GM13976 (cell line): ENCODE measurements at regions not wholly inside any gene's neighbourhood (a gene's known extent, or its start where the extent isn't known, plus 50 kb on each side); places are given as distances from the start of the nearest gene placed in this dataset.

ENCODE experiments used
- DNase-seq: peaks from one replicate; pipeline ENCODE4 v3.0.0; 2012; ENCODE audit warnings: low spot score
- in situ Hi-C: fragments of 300-500 bp; cut with MboI; formaldehyde crosslinking; loops from one replicate; pipeline ENCODE4 v1.12.0; 2022; ENCODE audit warnings: low sequenced_read_pairs, mixed read lengths, inconsistent platforms; ENCODE audit not compliant: unreplicated experiment
- TF ChIP-seq, protein P1 (sequence below): IDR thresholded peaks from 2 replicates; pipeline ENCODE4 v1.5.1; 2012; ENCODE audit warnings: borderline replicate concordance, mild to moderate bottlenecking; ENCODE audit not compliant: insufficient read depth; ENCODE audit errors: extremely low read depth, missing control alignments, control extremely low read depth

DNA sequence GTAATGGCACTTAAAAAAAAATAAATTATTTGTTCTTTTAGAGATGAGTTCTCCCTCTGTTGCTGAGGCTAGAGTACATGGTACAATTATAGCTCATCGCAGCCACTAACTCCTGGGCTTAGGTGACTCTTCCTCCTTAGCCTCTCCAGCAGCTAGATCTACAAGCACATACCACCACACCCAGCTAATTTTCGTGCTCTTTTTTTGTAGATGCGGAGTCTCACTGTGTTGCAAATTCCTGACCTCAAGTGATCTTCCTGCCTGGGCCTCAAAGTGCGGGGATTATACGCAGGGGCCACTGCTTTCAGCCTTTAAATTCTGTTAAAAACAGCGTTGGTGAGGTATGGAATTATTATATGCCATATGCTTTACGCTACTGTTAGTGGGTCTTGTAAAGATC lies 2034.0 kb downstream of the OLFM4 start:
- no peak for DNase-seq
- TF ChIP-seq, protein P1, sequence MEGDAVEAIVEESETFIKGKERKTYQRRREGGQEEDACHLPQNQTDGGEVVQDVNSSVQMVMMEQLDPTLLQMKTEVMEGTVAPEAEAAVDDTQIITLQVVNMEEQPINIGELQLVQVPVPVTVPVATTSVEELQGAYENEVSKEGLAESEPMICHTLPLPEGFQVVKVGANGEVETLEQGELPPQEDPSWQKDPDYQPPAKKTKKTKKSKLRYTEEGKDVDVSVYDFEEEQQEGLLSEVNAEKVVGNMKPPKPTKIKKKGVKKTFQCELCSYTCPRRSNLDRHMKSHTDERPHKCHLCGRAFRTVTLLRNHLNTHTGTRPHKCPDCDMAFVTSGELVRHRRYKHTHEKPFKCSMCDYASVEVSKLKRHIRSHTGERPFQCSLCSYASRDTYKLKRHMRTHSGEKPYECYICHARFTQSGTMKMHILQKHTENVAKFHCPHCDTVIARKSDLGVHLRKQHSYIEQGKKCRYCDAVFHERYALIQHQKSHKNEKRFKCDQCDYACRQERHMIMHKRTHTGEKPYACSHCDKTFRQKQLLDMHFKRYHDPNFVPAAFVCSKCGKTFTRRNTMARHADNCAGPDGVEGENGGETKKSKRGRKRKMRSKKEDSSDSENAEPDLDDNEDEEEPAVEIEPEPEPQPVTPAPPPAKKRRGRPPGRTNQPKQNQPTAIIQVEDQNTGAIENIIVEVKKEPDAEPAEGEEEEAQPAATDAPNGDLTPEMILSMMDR: no peak
- in situ Hi-C loops: no loop called here

DNA sequence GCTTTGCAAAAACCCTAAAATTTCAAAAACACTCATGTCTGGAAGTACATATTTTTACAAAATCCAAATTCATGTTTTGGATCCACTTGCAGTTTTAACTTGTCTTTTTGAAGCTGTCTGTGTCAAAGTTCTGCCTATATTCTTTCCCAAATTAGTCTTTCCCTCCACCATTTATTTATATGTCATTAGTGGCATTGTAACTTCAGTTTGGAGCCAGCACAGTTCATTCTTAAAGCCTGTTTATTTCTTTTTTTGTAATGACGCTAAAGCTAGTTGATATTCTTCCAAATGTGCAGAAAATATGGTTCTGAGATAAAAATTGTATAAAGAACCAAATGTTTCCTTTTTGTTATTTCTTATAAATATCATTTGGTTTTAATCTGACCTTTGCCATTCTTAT lies 2039.3 kb downstream of the OLFM4 start:
- no peak for DNase-seq
- in situ Hi-C loops: no loop called here
- TF ChIP-seq, protein P1: no peak

DNA sequence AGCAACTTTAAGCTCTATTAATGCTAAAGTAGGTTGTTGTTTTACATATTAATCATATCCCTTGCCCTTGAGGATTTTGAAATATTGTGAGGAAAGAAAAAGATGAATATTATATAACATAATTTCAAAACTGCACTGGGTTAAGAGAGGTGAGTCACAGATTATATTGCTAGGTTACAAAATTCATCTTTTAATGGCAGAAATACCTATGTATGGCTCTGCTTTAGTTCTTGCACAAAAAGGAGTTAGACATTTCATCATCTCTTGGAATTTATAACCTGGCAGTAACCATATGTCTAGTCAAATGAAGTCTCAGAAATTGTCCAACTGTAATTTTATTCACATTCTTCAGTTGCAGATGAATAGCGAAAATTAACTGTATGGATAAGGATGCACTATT lies 2041.1 kb downstream of the OLFM4 start:
- in situ Hi-C loops: no loop called here

DNA sequence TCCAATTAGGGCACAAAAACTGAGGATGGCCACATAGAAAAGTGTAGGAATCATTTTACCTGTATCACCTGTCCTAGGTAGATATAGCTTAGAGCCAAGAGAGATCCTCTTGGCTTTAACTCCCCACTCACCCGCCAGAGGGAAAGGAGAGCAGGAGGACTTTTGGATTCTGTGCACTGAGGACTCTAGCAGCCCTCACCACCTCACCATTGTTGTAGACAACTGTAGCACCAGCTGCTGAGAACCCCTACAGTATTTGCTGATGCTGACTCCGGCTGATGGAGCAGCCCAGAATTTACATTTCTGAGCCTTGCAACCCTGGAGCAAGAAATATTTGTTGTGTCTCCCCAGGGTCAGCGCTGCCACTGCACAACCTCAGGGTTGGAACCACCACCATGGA lies 2044.4 kb downstream of the OLFM4 start:
- DNase-seq: no peak
- TF ChIP-seq, protein P1: no peak
- in situ Hi-C loops: no loop called here

More for the DNA sequence above, 2041.1 kb downstream of the OLFM4 start:
- TF ChIP-seq, protein P1: no peak
- DNase-seq: no peak

DNA sequence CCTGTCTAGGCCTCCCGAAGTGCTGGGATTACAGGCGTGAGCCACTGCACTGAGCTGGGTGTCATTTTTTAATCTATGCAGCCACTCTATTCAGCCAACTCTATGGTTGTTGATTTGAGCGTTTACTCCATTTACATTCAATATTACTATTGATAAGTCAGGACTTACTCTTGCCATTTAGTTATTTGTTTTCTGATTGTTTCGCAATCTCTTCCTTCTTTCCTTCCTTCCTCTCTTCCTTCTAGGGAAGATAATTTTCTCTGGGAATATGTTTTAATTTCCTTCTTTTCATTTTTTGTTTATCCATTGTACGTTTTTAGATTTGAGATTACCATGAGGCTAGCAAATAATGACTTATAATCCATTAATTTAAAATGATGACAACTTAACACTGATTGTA lies 2056.0 kb downstream of the OLFM4 start:
- TF ChIP-seq, protein P1: no peak
- in situ Hi-C loops: no loop called here
- DNase-seq: no peak

DNA sequence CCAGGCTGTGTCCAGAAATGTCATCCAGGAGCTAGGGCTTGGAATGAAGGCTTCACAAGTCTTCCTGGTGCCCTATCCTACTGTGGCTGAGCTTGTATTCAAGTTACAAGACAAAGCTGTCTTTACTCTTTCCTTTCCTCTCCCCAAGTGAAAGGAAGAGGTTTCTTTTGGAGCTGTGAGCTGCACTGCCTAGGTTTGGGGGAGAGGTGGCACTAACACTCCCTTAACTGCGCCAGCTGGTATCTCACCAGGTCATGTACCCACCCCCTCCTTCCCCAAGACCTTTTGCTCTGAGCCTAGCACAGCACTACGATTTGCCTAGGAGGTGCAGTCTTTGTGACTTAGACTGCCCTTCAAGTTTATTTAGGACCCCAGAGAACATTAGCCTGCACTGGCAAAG lies 2053.6 kb upstream of the PRR20A start:
- TF ChIP-seq, protein P1: no peak
- DNase-seq: no peak
- in situ Hi-C loops: no loop called here

DNA sequence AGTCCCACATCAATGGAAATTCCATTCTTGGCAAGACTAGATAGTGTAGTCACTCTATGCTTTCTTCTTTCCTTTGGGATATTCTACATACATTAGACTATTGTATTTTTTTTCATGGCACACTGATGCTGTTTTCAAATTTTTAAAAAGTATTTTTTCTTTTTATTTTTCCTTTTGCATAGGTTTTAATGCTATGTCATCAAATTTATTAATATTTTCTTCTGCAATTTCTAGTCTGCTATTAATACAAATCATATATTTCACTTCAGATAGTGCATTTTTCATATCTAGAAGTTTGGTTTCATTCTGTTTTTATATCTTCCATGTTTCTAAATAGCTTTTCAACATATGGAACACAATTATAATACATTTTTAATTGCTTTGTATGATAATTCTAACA lies 2050.1 kb upstream of the PRR20A start:
- in situ Hi-C loops: no loop called here
- TF ChIP-seq, protein P1: no peak
- no peak for DNase-seq
